Lower lobe of right lung (tissue), 2 donors: ENCODE measurements at regions not wholly inside any gene's neighbourhood (a gene's known extent, or its start where the extent isn't known, plus 50 kb on each side); places are given as distances from the start of the nearest gene placed in this dataset.

Experiments
- ATAC-seq, 2 donors: fragments of 200-7000 bp; cut with Tn5 transposase; one replicate each; pipeline ENCODE4 v1.9.1; 2020 to 2022; ENCODE audit warnings: mild to moderate bottlenecking in 2 of 2, moderate library complexity in 2 of 2
- DNase-seq: peaks from one replicate; pipeline ENCODE4 v3.0.0-alpha.2; 2020
- H3K27ac ChIP-seq: fragments of 200-600 bp; one replicate; pipeline ENCODE4 v1.8.0; 2022
- H3K27me3 ChIP-seq: fragments of 200-600 bp; one replicate; pipeline ENCODE4 v1.8.0; 2022; ENCODE audit warnings: low read depth
- H3K36me3 ChIP-seq: fragments of 200-600 bp; one replicate; pipeline ENCODE4 v1.8.0; 2022; ENCODE audit warnings: mild to moderate bottlenecking
- H3K4me1 ChIP-seq: fragments of 200-600 bp; one replicate; pipeline ENCODE4 v1.8.0; 2022
- H3K4me3 ChIP-seq: fragments of 200-600 bp; one replicate; pipeline ENCODE4 v1.8.0; 2022; ENCODE audit warnings: mild to moderate bottlenecking
- H3K9me3 ChIP-seq: fragments of 200-600 bp; one replicate; pipeline ENCODE4 v1.8.0; 2022
- intact Hi-C: fragments of 100-400 bp; cut with DNase I; formaldehyde crosslinking; loops from one replicate; pipeline ENCODE4 v1.11.0; 2022
- TF ChIP-seq, protein P1 (sequence below): fragments of 200-600 bp; IDR thresholded peaks from one replicate; pipeline ENCODE4 v1.8.0; 2022; ENCODE audit warnings: antibody characterized with exemption, mild to moderate bottlenecking
- donor health status: DM: no; HTN: yes; CAD: no; lungs with severe emphysema.

DNA sequence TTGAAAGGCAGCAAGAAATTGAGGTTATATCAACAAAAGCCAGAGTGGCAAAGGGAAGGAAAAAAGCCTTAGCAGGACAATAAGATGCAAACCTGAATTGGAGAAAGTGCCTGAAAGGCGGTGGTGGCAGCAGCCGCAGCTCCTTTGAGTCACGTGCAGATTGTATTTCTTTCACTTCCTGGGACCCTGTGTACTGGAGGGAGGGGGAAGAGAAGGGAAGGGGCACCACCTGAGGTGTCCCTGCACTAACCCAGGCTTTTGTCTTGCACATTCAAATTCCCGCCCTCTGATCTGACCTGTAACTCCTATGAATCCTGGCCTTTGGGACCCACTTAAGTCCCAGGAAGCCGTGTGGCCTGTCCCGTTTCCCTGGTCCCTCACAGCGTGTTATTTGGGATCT lies 326.1 kb upstream of the SKOR2 start:
- DNase-seq (no peak), ATAC-seq (no peak)
- H3K9me3 ChIP-seq: no peaks in the 10 kb centered on the region
- H3K27me3 ChIP-seq: no peaks in the 10 kb centered on the region
- H3K4me3 ChIP-seq: no peak overlapping the region
- H3K4me1 ChIP-seq: no peaks in the 10 kb centered on the region
- intact Hi-C loops: no loop called here
- H3K36me3 ChIP-seq: no peaks in the 10 kb centered on the region
- TF ChIP-seq, protein P1, sequence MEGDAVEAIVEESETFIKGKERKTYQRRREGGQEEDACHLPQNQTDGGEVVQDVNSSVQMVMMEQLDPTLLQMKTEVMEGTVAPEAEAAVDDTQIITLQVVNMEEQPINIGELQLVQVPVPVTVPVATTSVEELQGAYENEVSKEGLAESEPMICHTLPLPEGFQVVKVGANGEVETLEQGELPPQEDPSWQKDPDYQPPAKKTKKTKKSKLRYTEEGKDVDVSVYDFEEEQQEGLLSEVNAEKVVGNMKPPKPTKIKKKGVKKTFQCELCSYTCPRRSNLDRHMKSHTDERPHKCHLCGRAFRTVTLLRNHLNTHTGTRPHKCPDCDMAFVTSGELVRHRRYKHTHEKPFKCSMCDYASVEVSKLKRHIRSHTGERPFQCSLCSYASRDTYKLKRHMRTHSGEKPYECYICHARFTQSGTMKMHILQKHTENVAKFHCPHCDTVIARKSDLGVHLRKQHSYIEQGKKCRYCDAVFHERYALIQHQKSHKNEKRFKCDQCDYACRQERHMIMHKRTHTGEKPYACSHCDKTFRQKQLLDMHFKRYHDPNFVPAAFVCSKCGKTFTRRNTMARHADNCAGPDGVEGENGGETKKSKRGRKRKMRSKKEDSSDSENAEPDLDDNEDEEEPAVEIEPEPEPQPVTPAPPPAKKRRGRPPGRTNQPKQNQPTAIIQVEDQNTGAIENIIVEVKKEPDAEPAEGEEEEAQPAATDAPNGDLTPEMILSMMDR: no peak
- H3K27ac ChIP-seq: no peak overlapping the region

DNA sequence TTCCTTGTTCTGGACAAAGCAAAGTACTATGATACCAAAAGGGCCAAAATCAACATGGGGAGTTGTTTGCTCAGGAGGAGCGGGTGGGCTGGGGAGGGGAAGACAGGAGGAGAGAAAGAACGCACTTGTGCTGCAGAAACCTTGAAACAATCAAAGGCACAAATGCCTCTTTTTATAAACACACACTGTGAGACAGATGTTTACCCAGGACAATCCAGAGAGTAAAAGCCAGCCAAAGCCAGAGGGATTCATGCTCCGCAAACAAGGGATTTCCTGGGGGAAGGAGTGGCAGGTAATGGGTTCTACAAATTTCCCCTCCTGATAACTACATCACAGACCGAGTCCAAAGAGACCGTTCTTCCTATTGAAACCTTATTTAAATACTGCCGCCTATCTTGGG lies 323.5 kb upstream of the SKOR2 start:
- intact Hi-C loops: no loop called here
- ATAC-seq (no peak), DNase-seq (no peak)
- TF ChIP-seq, protein P1: no peak
- no peak overlapping the region for H3K27ac ChIP-seq
- no peaks in the 10 kb centered on the region for H3K27me3 ChIP-seq
- no peaks in the 10 kb centered on the region for H3K36me3 ChIP-seq
- H3K4me3 ChIP-seq: no peak overlapping the region
- no peaks in the 10 kb centered on the region for H3K9me3 ChIP-seq
- H3K4me1 ChIP-seq: no peaks in the 10 kb centered on the region

GRCh38 chr18:47571957-47572356 lies 320.5 kb upstream of the SKOR2 start:
- H3K4me3 ChIP-seq: no peak overlapping the region
- DNase-seq: no peak
- ATAC-seq: no peak
- no peaks in the 10 kb centered on the region for H3K27me3 ChIP-seq
- TF ChIP-seq, protein P1: no peak
- no peaks in the 10 kb centered on the region for H3K4me1 ChIP-seq
- no peaks in the 10 kb centered on the region for H3K36me3 ChIP-seq
- intact Hi-C loops: no loop called here
- H3K27ac ChIP-seq: no peak overlapping the region
- H3K9me3 ChIP-seq: no peaks in the 10 kb centered on the region

GRCh38 chr18:47566809-47567208 lies 315.3 kb upstream of the SKOR2 start:
- H3K9me3 ChIP-seq: no peaks in the 10 kb centered on the region
- intact Hi-C loops: no loop called here
- no peaks in the 10 kb centered on the region for H3K27me3 ChIP-seq
- TF ChIP-seq, protein P1: no peak
- no peaks in the 10 kb centered on the region for H3K4me1 ChIP-seq
- H3K36me3 ChIP-seq: no peaks in the 10 kb centered on the region
- no peak overlapping the region for H3K4me3 ChIP-seq
- no peak overlapping the region for H3K27ac ChIP-seq
- no peak for ATAC-seq
- no peak for DNase-seq

DNA sequence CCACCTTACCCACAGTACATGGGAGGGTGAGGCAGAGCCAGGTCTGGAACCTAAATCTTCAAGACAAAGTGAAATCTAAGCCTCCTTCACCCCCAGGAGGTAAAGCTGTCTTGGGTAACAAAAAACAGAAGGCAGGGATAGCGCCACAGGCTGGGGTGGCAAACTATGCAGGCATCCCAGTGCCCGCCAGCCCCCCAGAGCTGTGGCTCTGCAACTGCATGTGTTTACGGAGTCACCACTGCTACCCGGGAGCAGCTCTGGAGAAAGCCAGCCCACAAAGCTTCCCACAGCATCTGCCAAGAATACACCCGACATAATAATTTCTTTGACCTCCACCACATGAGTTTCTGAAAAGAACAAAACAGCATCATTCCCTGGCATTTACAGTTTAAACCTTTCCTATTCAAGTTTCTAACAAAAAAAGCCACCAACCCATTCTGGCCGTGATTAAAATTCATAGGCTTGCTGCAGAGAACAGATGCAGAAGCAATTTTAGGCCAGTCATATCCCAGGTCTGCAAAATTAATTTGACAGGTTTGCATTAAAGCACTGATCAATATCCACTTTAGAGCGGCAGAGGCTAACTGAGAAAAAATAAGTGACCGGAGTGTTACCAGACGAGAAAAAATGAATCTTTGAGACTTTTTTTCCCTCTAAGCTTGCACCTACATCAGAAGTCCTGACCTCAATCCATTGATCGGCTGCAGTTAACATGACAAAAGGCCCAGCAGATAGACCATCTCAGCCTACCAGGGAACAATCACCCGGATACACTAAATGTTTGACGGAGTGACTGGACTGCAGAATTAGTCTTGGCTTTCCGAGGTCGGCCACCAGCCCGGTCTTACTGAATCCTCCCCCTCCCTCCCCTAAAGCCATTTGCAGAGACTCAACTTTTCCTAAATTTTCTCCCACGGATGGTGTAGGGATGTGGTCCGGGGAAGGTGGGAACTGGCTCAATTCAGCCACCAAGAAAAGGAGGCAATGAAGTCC lies 309.6 kb upstream of the SKOR2 start:
- DNase-seq (no peak), ATAC-seq (no peak)
- Histone ChIP-seq H3K4me3 (no peak overlapping the region), H3K4me1 (no peaks in the 10 kb centered on the region), H3K27ac (no peak overlapping the region), H3K36me3 (no peaks in the 10 kb centered on the region), H3K27me3 (no peaks in the 10 kb centered on the region), H3K9me3 (no peaks in the 10 kb centered on the region)
- intact Hi-C loops: no loop called here
- TF ChIP-seq, protein P1: no peak
